ENCODE measurements at regions not wholly inside any gene's neighbourhood (a gene's known extent, or its start where the extent isn't known, plus 50 kb on each side); places are given as distances from the start of the nearest gene placed in this dataset.

DNA sequence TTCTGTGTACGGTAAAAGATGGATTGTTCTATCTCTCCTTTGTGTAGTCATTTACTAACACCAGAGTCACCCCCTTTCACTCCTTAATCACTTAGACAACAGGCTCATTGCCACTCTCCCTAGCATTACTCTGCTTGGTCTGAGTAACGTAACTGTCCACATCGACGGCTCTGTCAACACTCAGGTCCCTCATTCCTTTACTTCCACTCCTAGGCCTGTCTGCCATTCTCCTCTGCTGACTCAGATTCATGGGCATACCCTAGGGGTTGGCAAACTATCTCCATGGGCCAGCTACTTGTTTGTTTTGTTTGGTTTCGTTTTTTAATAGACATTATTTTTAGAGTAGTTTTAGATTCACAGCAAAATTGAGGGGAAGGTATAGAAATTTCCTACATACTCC, 243.9 kb downstream of the NR4A2 start:
- WGBS, 3 donors: 76 to 84% (median 78%) methylated on average over 5 of the region's 5 CpGs
- DNase-seq: no peak
- H3K27ac ChIP-seq: no peak overlapping the region

DNA sequence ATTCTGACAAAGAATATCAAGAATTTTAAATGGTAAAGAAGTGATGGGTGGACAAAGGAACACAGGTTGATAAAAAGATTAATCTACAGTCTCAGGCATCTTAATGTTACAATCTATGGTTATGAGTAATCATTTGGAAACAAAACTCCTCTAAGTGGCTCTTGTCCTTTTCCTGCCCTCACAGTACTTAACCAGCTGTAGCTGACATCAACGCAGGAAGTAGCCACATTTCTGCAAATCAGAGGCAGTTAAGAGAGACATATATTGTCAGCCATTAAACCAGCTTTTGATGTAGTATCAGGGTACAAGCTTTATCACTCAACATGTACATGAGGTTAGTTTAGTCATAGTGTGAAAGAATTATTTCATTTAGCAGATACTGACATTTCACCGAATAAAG, 244.6 kb downstream of the NR4A2 start:
- no peaks in the 10 kb centered on the region for H3K36me3 ChIP-seq
- 64 to 70% (median 68%) methylated on average over 2 of the region's 2 CpGs for WGBS, 3 donors

More for the DNA sequence above, 243.9 kb downstream of the NR4A2 start:
- H3K36me3 ChIP-seq: no peaks in the 10 kb centered on the region
- no peaks in the 10 kb centered on the region for H3K9me3 ChIP-seq
- no peaks in the 10 kb centered on the region for H3K27me3 ChIP-seq
- intact Hi-C loops (cut with DNase I): no loop called here
- no peak for TF ChIP-seq EP300 (IDR thresholded peaks at IDR 0.05)
- TF ChIP-seq, protein P1, sequence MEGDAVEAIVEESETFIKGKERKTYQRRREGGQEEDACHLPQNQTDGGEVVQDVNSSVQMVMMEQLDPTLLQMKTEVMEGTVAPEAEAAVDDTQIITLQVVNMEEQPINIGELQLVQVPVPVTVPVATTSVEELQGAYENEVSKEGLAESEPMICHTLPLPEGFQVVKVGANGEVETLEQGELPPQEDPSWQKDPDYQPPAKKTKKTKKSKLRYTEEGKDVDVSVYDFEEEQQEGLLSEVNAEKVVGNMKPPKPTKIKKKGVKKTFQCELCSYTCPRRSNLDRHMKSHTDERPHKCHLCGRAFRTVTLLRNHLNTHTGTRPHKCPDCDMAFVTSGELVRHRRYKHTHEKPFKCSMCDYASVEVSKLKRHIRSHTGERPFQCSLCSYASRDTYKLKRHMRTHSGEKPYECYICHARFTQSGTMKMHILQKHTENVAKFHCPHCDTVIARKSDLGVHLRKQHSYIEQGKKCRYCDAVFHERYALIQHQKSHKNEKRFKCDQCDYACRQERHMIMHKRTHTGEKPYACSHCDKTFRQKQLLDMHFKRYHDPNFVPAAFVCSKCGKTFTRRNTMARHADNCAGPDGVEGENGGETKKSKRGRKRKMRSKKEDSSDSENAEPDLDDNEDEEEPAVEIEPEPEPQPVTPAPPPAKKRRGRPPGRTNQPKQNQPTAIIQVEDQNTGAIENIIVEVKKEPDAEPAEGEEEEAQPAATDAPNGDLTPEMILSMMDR (IDR thresholded peaks at IDR 0.05): no peak
- TF ChIP-seq POLR2A (IDR thresholded peaks at IDR 0.05): no peak
- H3K4me3 ChIP-seq: no peak overlapping the region
- H3K4me1 ChIP-seq (ENCODE audit: insufficient read depth): no peaks in the 10 kb centered on the region

DNA sequence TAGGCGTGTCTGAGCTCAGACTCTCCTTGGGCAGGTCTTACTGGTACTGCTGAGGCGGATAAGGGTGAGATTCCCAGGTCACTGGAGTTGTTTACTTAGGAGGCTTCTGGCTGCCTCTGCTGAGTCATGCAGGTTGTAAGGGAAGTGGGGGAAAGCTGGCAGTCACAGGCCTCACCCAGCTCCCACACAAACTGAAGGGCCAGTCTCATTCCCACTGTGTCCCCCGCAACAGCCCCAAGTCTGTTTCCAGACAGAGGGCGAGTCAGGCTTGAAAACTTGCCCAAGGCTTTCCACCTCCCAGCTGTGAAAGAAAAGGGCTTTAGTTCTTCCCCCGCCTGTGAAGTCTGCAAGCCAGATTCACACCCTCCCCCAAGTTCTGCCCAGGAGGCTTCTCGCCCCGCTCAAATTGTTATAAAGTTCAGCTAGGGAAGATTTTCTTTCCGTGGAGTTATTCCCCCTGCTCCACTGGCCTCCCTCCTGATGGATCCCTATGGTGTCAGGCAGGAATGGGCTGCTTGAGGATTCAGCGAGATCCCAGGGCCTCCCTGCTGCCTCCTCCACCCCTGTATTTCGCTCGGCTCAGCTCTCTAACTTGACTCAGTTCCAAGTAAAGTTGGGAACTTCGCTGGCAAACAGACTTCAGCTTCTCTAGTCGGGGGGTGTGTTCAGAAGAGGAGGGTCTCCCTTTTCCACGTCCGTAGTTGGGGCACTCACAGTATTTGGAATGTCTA, 248.6 kb downstream of the NR4A2 start:
- DNase-seq: no peak
- H3K4me1 ChIP-seq (ENCODE audit: insufficient read depth): no peaks in the 10 kb centered on the region
- H3K36me3 ChIP-seq: no peaks in the 10 kb centered on the region
- 68 to 80% (median 76%) methylated on average over 15 of the region's 15 CpGs for WGBS, 3 donors
- no peaks in the 10 kb centered on the region for H3K27me3 ChIP-seq
- no peak overlapping the region for H3K27ac ChIP-seq
- H3K9me3 ChIP-seq: no peaks in the 10 kb centered on the region
- TF ChIP-seq, protein P1 (IDR thresholded peaks at IDR 0.05): no peak
- no peak for TF ChIP-seq POLR2A (IDR thresholded peaks at IDR 0.05)
- TF ChIP-seq EP300 (IDR thresholded peaks at IDR 0.05): no peak
- H3K4me3 ChIP-seq: no peak overlapping the region
- intact Hi-C loops (cut with DNase I): no loop called here

More for the DNA sequence above, 244.6 kb downstream of the NR4A2 start:
- Histone ChIP-seq H3K27me3 (no peaks in the 10 kb centered on the region), H3K4me3 (no peak overlapping the region), H3K27ac (no peak overlapping the region), H3K4me1 (ENCODE audit: insufficient read depth) (no peaks in the 10 kb centered on the region), H3K9me3 (no peaks in the 10 kb centered on the region)
- TF ChIP-seq, protein P1 (IDR thresholded peaks at IDR 0.05): no peak
- TF ChIP-seq POLR2A (IDR thresholded peaks at IDR 0.05): no peak
- TF ChIP-seq EP300 (IDR thresholded peaks at IDR 0.05): no peak
- no peak for DNase-seq
- intact Hi-C loops (cut with DNase I): no loop called here

DNA sequence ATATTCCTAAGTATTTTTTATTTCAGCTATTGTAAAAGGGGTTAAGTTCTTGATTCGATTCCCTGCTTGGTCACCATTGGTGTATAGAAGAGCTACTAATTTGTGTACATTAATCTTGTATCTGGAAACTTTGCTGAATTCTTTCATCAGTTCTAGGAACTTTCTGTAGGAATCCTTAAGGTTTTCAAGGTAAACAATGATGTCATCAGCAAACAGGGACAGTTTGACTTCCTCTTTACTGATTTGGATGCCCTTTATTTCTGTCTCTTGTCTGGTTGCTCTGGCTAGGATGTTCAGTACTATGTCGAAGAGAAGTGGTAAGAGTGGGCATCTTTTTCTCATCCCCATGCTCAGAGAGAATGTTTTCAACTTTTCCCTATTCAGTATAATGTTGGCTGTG, 252.7 kb downstream of the NR4A2 start:
- Histone ChIP-seq H3K4me1 (ENCODE audit: insufficient read depth) (no peaks in the 10 kb centered on the region), H3K4me3 (no peak overlapping the region), H3K36me3 (no peaks in the 10 kb centered on the region), H3K9me3 (no peaks in the 10 kb centered on the region), H3K27me3 (no peaks in the 10 kb centered on the region), H3K27ac (no peak overlapping the region)
- TF ChIP-seq, protein P1 (IDR thresholded peaks at IDR 0.05): no peak
- TF ChIP-seq EP300 (IDR thresholded peaks at IDR 0.05) (no peak), POLR2A (IDR thresholded peaks at IDR 0.05) (no peak)
- 91 to 93% (median 92%) methylated on average over 2 of the region's 2 CpGs for WGBS, 3 donors
- intact Hi-C loops (cut with DNase I): no loop called here
- DNase-seq: no peak

All from ovary (tissue), 7 donors.